Naive thymus-derived CD4-positive, alpha-beta T cell (primary cell): ENCODE measurements at regions not wholly inside any gene's neighbourhood (a gene's known extent, or its start where the extent isn't known, plus 50 kb on each side); places are given as distances from the start of the nearest gene placed in this dataset.

ENCODE experiments used
- ATAC-seq: fragments of 150-1000 bp; cut with Tn5 transposase; 2 replicates; pipeline ENCODE4 v1.10.0; 2021; ENCODE audit warnings: mild to moderate bottlenecking, moderate library complexity
- CTCF ChIA-PET: fragments of 350-600 bp; sonication (Branson Sonifier 250); formaldehyde crosslinking; loops from one replicate; lab custom pipeline; 2021; ENCODE audit warnings: antibody characterized with exemption; lab: Charles Lee
- POLR2A ChIA-PET: fragments of 350-600 bp; sonication (Branson Sonifier 250); formaldehyde crosslinking; loops from one replicate; lab custom pipeline; 2021; ENCODE audit warnings: antibody characterized with exemption, inconsistent platforms; lab: Charles Lee
- DNase-seq, 9 donors: peaks; one replicate each; pipeline versions ENCODE4 v3.0.0 to v3.0.0-alpha.2; 2020 to 2022; ENCODE audit warnings: mixed read lengths in 1 of 9
- H3K27ac ChIP-seq: one replicate; pipeline ENCODE4 v1.7.0; 2013; ENCODE audit warnings: mild to moderate bottlenecking, low read depth, low read length, moderate library complexity
- H3K27me3 ChIP-seq, 2 donors: one replicate each; pipeline ENCODE4 v1.7.0; 2013; ENCODE audit warnings: low read length in 2 of 2, mild to moderate bottlenecking in 2 of 2, moderate library complexity in 2 of 2; ENCODE audit not compliant: control insufficient read depth in 2 of 2, insufficient read depth in 2 of 2
- H3K36me3 ChIP-seq, 3 experiments: 1 replicate in 2 of 3; 2 replicates in 1 of 3; pipeline ENCODE4 v1.7.0; 2013; ENCODE audit warnings: low read length in 3 of 3, mild to moderate bottlenecking in 3 of 3, moderate library complexity in 1 of 3; ENCODE audit not compliant: insufficient read depth in 3 of 3, control insufficient read depth in 2 of 3
- H3K4me1 ChIP-seq, 2 donors: one replicate each; pipeline ENCODE4 v1.7.0; 2013; ENCODE audit warnings: low read length in 2 of 2, mild to moderate bottlenecking in 2 of 2, moderate library complexity in 1 of 2; ENCODE audit not compliant: control insufficient read depth in 2 of 2, insufficient read depth in 2 of 2
- H3K4me3 ChIP-seq: 2 replicates; pipeline ENCODE4 v1.7.0; 2013; ENCODE audit warnings: mild to moderate bottlenecking, low read length
- H3K9me3 ChIP-seq, 3 experiments: 1 replicate in 2 of 3; 2 replicates in 1 of 3; pipeline ENCODE4 v1.7.0; 2013; ENCODE audit warnings: low read length in 3 of 3; ENCODE audit not compliant: control insufficient read depth in 2 of 3
- H3K27ac Mint-ChIP-seq, 9 donors: one replicate each; pipeline ENCODE4 v1.8.0; 2020 to 2022; ENCODE audit warnings: mixed read lengths in 9 of 9, mild to moderate bottlenecking in 8 of 9, moderate library complexity in 5 of 9, inconsistent platforms in 2 of 9
- H3K27me3 Mint-ChIP-seq, 5 donors: one replicate each; pipeline ENCODE4 v1.8.0; 2021 to 2022; ENCODE audit warnings: mixed read lengths in 5 of 5, mild to moderate bottlenecking in 1 of 5
- H3K36me3 Mint-ChIP-seq, 5 donors: one replicate each; pipeline ENCODE4 v1.8.0; 2020 to 2022; ENCODE audit warnings: mixed read lengths in 5 of 5, mild to moderate bottlenecking in 3 of 5, inconsistent platforms in 1 of 5
- H3K4me1 Mint-ChIP-seq, 7 donors: one replicate each; pipeline ENCODE4 v1.8.0; 2020 to 2022; ENCODE audit warnings: mixed read lengths in 7 of 7, mild to moderate bottlenecking in 3 of 7, inconsistent platforms in 1 of 7
- H3K4me3 Mint-ChIP-seq, 10 donors: one replicate each; pipeline ENCODE4 v1.8.0; 2020 to 2022; ENCODE audit warnings: mild to moderate bottlenecking in 10 of 10, mixed read lengths in 10 of 10, moderate library complexity in 6 of 10, inconsistent platforms in 2 of 10
- H3K9me3 Mint-ChIP-seq, 11 donors: one replicate each; pipeline ENCODE4 v1.8.0; 2020 to 2022; ENCODE audit warnings: mixed read lengths in 11 of 11, mild to moderate bottlenecking in 4 of 11, inconsistent platforms in 1 of 11, moderate library complexity in 1 of 11
- intact Hi-C, 2 donors: fragments of 100-400 bp; cut with micrococcal nuclease; formaldehyde crosslinking; loops; one replicate each; pipeline ENCODE4 v1.15.1; 2023

- H3K27me3 Mint-ChIP-seq, result peaks cover 0 to 31% (median 24%) of the 10 kb centered on the region in 5 donors
- peaks cover 0 to 16% (median 0%) of the 10 kb centered on the region in 5 donors for H3K36me3 Mint-ChIP-seq
- H3K27ac Mint-ChIP-seq, result no peak overlapping the region
- no peaks in the 10 kb centered on the region for H3K4me1 ChIP-seq
- ATAC-seq (no peak), DNase-seq (no peak)
- POLR2A ChIA-PET, result no interaction called here
- H3K36me3 ChIP-seq, result no peaks in the 10 kb centered on the region
- no peak overlapping the region for H3K27ac ChIP-seq
- no peaks in the 10 kb centered on the region for H3K4me1 Mint-ChIP-seq
- intact Hi-C loops, result no loop called here
- CTCF ChIA-PET, result no interaction called here
- no peak overlapping the region for H3K4me3 ChIP-seq
- peaks cover 0 to 31% (median 6%) of the 10 kb centered on the region in 11 donors for H3K9me3 Mint-ChIP-seq
- peaks cover 0 to 6% (median 0%) of the 10 kb centered on the region in 3 experiments for H3K9me3 ChIP-seq
- H3K27me3 ChIP-seq, result no peaks in the 10 kb centered on the region
- no peak overlapping the region for H3K4me3 Mint-ChIP-seq
These were observed 295.2 kb downstream of the CXCL12 start for GRCh38 chr10:44089671-44090070.

GRCh38 chr10:44087403-44087802 is 297.5 kb downstream of the CXCL12 start:
- H3K9me3 ChIP-seq, result peaks cover 0 to 6% (median 0%) of the 10 kb centered on the region in 3 experiments
- Mint-ChIP-seq H3K9me3 (peaks cover 0 to 30% (median 6%) of the 10 kb centered on the region in 11 donors), H3K27me3 (peaks cover 0 to 25% (median 13%) of the 10 kb centered on the region in 5 donors), H3K4me1 (no peaks in the 10 kb centered on the region), H3K27ac (no peak overlapping the region), H3K36me3 (peaks cover 0 to 16% (median 0%) of the 10 kb centered on the region in 5 donors), H3K4me3 (no peak overlapping the region)
- no peak overlapping the region for H3K27ac ChIP-seq
- no peaks in the 10 kb centered on the region for H3K27me3 ChIP-seq
- DNase-seq, result no peak
- ChIA-PET CTCF (no interaction called here), POLR2A (no interaction called here)
- no peaks in the 10 kb centered on the region for H3K36me3 ChIP-seq
- ATAC-seq, result no peak
- H3K4me1 ChIP-seq, result no peaks in the 10 kb centered on the region
- no peak overlapping the region for H3K4me3 ChIP-seq
- intact Hi-C loops, result no loop called here

- Mint-ChIP-seq H3K27ac (no peak overlapping the region), H3K27me3 (peaks cover 0 to 24% (median 17%) of the 10 kb centered on the region in 5 donors), H3K4me1 (no peaks in the 10 kb centered on the region), H3K4me3 (no peak overlapping the region), H3K36me3 (peaks cover 0 to 4% (median 0%) of the 10 kb centered on the region in 5 donors), H3K9me3 (peaks cover 0 to 12% (median 3%) of the 10 kb centered on the region in 11 donors)
- no peaks in the 10 kb centered on the region for H3K4me1 ChIP-seq
- H3K27ac ChIP-seq, result no peak overlapping the region
- DNase-seq (no peak), ATAC-seq (no peak)
- H3K9me3 ChIP-seq, result no peaks in the 10 kb centered on the region
- CTCF ChIA-PET, result no interaction called here
- no peak overlapping the region for H3K4me3 ChIP-seq
- POLR2A ChIA-PET, result no interaction called here
- H3K36me3 ChIP-seq, result no peaks in the 10 kb centered on the region
- peaks cover 0 to 2% of the 10 kb centered on the region in 2 donors for H3K27me3 ChIP-seq
- intact Hi-C loops, result no loop called here
These were observed 301.0 kb downstream of the CXCL12 start for GRCh38 chr10:44083719-44084400.

DNA sequence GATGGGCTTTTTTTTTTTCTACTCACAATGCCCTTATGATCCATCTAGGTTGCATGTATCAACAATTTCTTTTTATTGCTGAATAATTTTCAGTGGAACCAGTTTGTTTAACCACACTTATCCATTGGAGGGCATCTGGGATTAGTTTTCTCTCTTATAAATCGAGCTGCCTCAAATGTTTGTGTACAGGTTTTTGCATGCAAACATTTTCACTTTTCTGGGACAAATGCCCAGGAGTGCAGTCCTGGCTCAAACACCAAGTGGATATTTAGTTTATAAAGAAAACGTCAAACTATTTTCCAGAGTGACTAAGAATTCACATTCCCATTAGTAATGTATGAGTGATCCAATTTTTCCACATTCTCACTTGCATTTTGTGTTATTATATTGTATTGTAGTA is 313.4 kb downstream of the CXCL12 start:
- Histone ChIP-seq H3K27ac (no peak overlapping the region), H3K36me3 (no peaks in the 10 kb centered on the region), H3K27me3 (no peaks in the 10 kb centered on the region), H3K4me1 (no peaks in the 10 kb centered on the region), H3K9me3 (no peaks in the 10 kb centered on the region), H3K4me3 (no peak overlapping the region)
- Mint-ChIP-seq H3K27me3 (peaks cover 0 to 12% (median 4%) of the 10 kb centered on the region in 5 donors), H3K27ac (no peak overlapping the region), H3K9me3 (peaks cover 0 to 14% (median 2%) of the 10 kb centered on the region in 11 donors), H3K4me3 (no peak overlapping the region), H3K4me1 (peaks cover 0 to 3% (median 0%) of the 10 kb centered on the region in 7 donors), H3K36me3 (no peaks in the 10 kb centered on the region)
- ATAC-seq (no peak), DNase-seq (no peak)
- ChIA-PET CTCF (no interaction called here), POLR2A (no interaction called here)
- intact Hi-C loops, result no loop called here

DNA sequence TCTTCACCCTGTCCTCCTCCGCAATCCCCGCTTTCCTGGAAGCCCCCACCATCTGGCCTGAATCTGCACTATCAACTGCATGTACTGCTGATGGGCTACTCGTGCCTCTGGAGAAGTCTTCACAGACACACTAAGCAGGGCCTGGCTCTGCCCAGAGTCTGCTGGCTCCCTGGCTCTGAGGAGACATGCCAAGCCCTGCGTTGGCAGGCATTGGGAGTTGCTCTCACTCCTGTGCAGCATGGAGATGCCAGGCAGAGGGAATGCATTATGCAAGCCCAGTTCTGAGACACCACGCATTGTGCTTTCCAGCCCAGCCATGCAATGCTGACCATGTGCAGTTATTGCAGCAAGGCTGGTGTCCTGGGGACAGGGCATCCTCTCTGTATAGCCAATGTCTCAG is 314.6 kb downstream of the CXCL12 start:
- H3K36me3 Mint-ChIP-seq, result no peaks in the 10 kb centered on the region
- no peak for ATAC-seq

DNA sequence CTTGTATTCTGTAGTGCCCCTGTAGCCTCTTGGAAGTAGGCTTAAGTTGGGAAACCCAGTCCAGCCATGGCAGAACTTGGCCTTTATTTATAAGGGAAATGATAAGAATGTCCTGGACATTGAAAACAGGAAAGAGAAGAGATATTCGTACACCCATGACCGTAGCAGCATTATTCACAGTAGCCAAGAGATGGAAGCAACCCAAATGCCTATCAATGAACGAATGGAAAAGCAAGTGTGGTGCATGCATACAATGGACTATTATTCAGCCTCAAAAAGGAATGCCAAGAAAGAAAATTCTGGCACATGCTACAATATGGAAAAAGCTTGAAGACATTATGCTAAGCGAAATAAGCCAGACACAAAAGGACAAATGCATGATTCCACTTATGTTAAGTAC is 315.3 kb downstream of the CXCL12 start:
- Histone ChIP-seq H3K4me1 (no peaks in the 10 kb centered on the region), H3K9me3 (no peaks in the 10 kb centered on the region), H3K36me3 (no peaks in the 10 kb centered on the region), H3K4me3 (no peak overlapping the region), H3K27me3 (no peaks in the 10 kb centered on the region), H3K27ac (no peak overlapping the region)
- no peaks in the 10 kb centered on the region for H3K9me3 Mint-ChIP-seq
- no peak overlapping the region for H3K27ac Mint-ChIP-seq
- ATAC-seq (no peak), DNase-seq (no peak)
- H3K27me3 Mint-ChIP-seq, result peaks cover 0 to 9% (median 0%) of the 10 kb centered on the region in 5 donors
- H3K4me3 Mint-ChIP-seq, result no peak overlapping the region
- intact Hi-C loops, result no loop called here
- H3K4me1 Mint-ChIP-seq, result peaks cover 0 to 3% (median 0%) of the 10 kb centered on the region in 7 donors
- CTCF ChIA-PET, result no interaction called here
- POLR2A ChIA-PET, result no interaction called here
- no peaks in the 10 kb centered on the region for H3K36me3 Mint-ChIP-seq

More for the DNA sequence above, 314.6 kb downstream of the CXCL12 start:
- Histone ChIP-seq H3K27me3 (no peaks in the 10 kb centered on the region), H3K9me3 (no peaks in the 10 kb centered on the region), H3K4me1 (no peaks in the 10 kb centered on the region), H3K36me3 (no peaks in the 10 kb centered on the region), H3K27ac (no peak overlapping the region), H3K4me3 (no peak overlapping the region)
- H3K4me1 Mint-ChIP-seq, result peaks cover 0 to 3% (median 0%) of the 10 kb centered on the region in 7 donors
- POLR2A ChIA-PET, result no interaction called here
- intact Hi-C loops, result no loop called here
- no peak overlapping the region for H3K27ac Mint-ChIP-seq
- CTCF ChIA-PET, result no interaction called here
- DNase-seq, result no peak
- H3K27me3 Mint-ChIP-seq, result peaks cover 0 to 11% (median 0%) of the 10 kb centered on the region in 5 donors
- peaks cover 0 to 7% (median 0%) of the 10 kb centered on the region in 11 donors for H3K9me3 Mint-ChIP-seq
- H3K4me3 Mint-ChIP-seq, result no peak overlapping the region
